ENCODE measurements at regions not wholly inside any gene's neighbourhood (a gene's known extent, or its start where the extent isn't known, plus 50 kb on each side); places are given as distances from the start of the nearest gene placed in this dataset.
"Not testable (repeated sequence)": the region's sequence is repeated elsewhere in the genome, so short reads cannot be mapped to it uniquely, and the experiment has no call there.

- Mint-ChIP-seq H3K27ac (ENCODE audit: unreplicated experiment) (no peak overlapping the region), H3K4me1 (ENCODE audit: low read depth) (peaks cover 10% of the 10 kb centered on the region), H3K27me3 (ENCODE audit: low read depth) (no peaks in the 10 kb centered on the region), H3K9me3 (ENCODE audit: low read depth) (peaks cover 8% of the 10 kb centered on the region), H3K4me3 (ENCODE audit: unreplicated experiment) (no peak overlapping the region), H3K36me3 (ENCODE audit: low read depth) (no peaks in the 10 kb centered on the region)
- TF ChIP-seq CTCF (IDR thresholded peaks at IDR 0.05) = no peak
- no peak for DNase-seq (ENCODE audit: low spot score)
These were observed 460.2 kb upstream of the NDST3 start for GRCh38 chr4:117574085-117574484.

DNA sequence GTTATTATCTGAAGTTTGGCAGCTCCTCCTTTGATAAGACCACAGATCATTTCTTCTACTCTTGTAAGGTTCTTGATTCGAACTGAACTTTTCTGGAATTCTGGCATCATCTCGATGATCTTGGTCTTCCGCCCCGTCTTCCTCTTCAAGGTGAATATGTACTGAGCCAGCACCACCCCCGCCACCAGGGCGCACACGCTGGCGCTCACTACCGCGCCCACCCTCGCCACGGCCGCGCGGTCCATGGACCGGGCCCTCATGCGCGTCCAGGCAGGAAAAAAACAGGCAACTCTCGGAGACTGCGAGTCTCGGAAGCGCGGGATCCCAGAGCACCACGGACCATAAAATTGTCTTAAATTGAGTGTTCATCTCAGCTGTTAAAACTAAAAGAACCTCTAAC is 458.4 kb upstream of the NDST3 start:
- DNase-seq (ENCODE audit: low spot score) = no peak
- no peak for TF ChIP-seq CTCF (IDR thresholded peaks at IDR 0.05)
- H3K4me3 Mint-ChIP-seq (ENCODE audit: unreplicated experiment) = no peak overlapping the region
- no peaks in the 10 kb centered on the region for H3K27me3 Mint-ChIP-seq (ENCODE audit: low read depth)
- peaks cover 10% of the 10 kb centered on the region for H3K4me1 Mint-ChIP-seq (ENCODE audit: low read depth)
- H3K9me3 Mint-ChIP-seq (ENCODE audit: low read depth) = peaks cover 8% of the 10 kb centered on the region
- H3K36me3 Mint-ChIP-seq (ENCODE audit: low read depth) = no peaks in the 10 kb centered on the region
- H3K27ac Mint-ChIP-seq (ENCODE audit: unreplicated experiment) = no peak overlapping the region

DNA sequence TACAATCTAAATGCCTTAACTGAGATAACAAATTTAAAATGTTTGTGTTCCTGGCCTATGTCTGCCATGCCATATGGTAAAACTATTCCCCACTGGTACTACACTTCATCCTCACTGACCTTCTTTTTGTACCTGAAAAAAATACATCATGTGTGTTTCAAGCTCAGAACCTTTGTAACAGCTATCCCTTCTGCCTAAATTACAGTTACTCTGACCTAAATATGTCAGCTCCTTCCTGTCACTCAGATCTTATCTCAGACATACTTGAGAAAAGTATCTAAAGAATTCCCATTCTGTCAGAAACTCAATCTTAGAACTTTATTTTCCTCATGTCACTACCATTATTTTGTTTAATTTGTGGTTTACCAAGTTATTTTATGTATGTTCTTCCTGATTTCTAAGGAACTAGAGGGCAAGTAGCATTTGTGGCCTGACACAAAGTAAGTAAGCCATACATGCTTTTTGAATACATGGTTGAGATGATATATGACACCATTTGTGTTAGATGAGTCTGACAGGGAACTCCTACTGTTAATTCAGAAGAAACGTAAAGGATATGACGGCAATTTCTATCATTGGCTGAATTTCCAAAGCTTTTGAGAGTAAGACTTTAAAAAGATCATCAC is 456.5 kb upstream of the NDST3 start:
- DNase-seq (ENCODE audit: low spot score) = no peak
- peak overlapping the region; percentile 23 for H3K27ac Mint-ChIP-seq (ENCODE audit: unreplicated experiment)
- peaks cover 10% of the 10 kb centered on the region for H3K4me1 Mint-ChIP-seq (ENCODE audit: low read depth)
- H3K36me3 Mint-ChIP-seq (ENCODE audit: low read depth) = no peaks in the 10 kb centered on the region
- H3K9me3 Mint-ChIP-seq (ENCODE audit: low read depth) = peaks cover 8% of the 10 kb centered on the region
- no peak for TF ChIP-seq CTCF (IDR thresholded peaks at IDR 0.05)
- H3K27me3 Mint-ChIP-seq (ENCODE audit: low read depth) = no peaks in the 10 kb centered on the region
- H3K4me3 Mint-ChIP-seq (ENCODE audit: unreplicated experiment) = no peak overlapping the region

- H3K36me3 Mint-ChIP-seq (ENCODE audit: low read depth) = no peaks in the 10 kb centered on the region
- no peaks in the 10 kb centered on the region for H3K27me3 Mint-ChIP-seq (ENCODE audit: low read depth)
- H3K27ac Mint-ChIP-seq (ENCODE audit: unreplicated experiment) = no peak overlapping the region
- H3K9me3 Mint-ChIP-seq (ENCODE audit: low read depth) = peaks cover 3% of the 10 kb centered on the region
- no peak for DNase-seq (ENCODE audit: low spot score)
- H3K4me1 Mint-ChIP-seq (ENCODE audit: low read depth) = peaks cover 3% of the 10 kb centered on the region
- no peak overlapping the region for H3K4me3 Mint-ChIP-seq (ENCODE audit: unreplicated experiment)
- TF ChIP-seq CTCF (IDR thresholded peaks at IDR 0.05) = no peak
These were observed 445.5 kb upstream of the NDST3 start for GRCh38 chr4:117588771-117589170.

DNA sequence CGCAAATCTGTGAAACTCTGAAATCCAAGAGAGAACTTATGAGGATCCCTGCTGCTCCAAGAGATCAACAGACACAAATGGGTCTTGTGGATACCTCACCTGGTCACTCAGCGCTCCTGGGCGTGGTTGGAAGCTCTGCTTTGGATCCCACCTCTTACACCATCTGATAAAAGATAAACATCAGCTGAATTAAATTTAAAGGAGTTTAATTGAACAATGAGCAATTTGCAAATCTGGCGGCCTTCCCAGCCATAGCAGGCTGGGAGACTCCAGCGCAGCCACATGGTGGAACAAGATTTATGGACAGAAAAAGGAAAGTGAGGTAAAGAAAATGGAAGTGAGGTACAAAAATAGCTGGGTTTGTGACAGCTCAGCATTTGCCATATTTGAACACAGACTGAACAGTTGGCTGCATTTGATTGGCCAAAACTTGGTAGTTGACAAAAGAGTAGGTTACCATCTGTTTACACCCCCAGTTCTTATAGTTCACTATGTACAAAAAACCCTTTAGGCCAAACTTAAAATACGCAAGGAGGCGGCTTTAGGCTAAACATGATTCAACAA is 437.3 kb upstream of the NDST3 start:
- Mint-ChIP-seq H3K36me3 (ENCODE audit: low read depth) (peaks cover 1% of the 10 kb centered on the region), H3K9me3 (ENCODE audit: low read depth) (no peaks in the 10 kb centered on the region), H3K4me1 (ENCODE audit: low read depth) (peaks cover 3% of the 10 kb centered on the region), H3K4me3 (ENCODE audit: unreplicated experiment) (no peak overlapping the region), H3K27ac (ENCODE audit: unreplicated experiment) (no peak overlapping the region), H3K27me3 (ENCODE audit: low read depth) (no peaks in the 10 kb centered on the region)
- no peak for TF ChIP-seq CTCF (IDR thresholded peaks at IDR 0.05)
- no peak for DNase-seq (ENCODE audit: low spot score)

GRCh38 chr4:117599393-117599792 is 434.9 kb upstream of the NDST3 start:
- not testable (repeated sequence) for H3K36me3 Mint-ChIP-seq (ENCODE audit: low read depth); H3K4me3 Mint-ChIP-seq (ENCODE audit: unreplicated experiment); H3K27ac Mint-ChIP-seq (ENCODE audit: unreplicated experiment); H3K9me3 Mint-ChIP-seq (ENCODE audit: low read depth); H3K4me1 Mint-ChIP-seq (ENCODE audit: low read depth); H3K27me3 Mint-ChIP-seq (ENCODE audit: low read depth); DNase-seq (ENCODE audit: low spot score)

GRCh38 chr4:117600936-117601335 is 433.4 kb upstream of the NDST3 start:
- not testable (repeated sequence) for H3K9me3 Mint-ChIP-seq (ENCODE audit: low read depth); H3K27ac Mint-ChIP-seq (ENCODE audit: unreplicated experiment); H3K27me3 Mint-ChIP-seq (ENCODE audit: low read depth); DNase-seq (ENCODE audit: low spot score); H3K4me1 Mint-ChIP-seq (ENCODE audit: low read depth); H3K4me3 Mint-ChIP-seq (ENCODE audit: unreplicated experiment); H3K36me3 Mint-ChIP-seq (ENCODE audit: low read depth)
